Esophagus squamous epithelium (tissue), 5 donors: ENCODE measurements at regions not wholly inside any gene's neighbourhood (a gene's known extent, or its start where the extent isn't known, plus 50 kb on each side); places are given as distances from the start of the nearest gene placed in this dataset.
A peak's percentile ranks its signal among the peaks of the same experiment; 100 is the strongest.
"Not testable (repeated sequence)": the region's sequence is repeated elsewhere in the genome, so short reads cannot be mapped to it uniquely, and the experiment has no call there.

Experiments
- DNase-seq: peaks from one replicate; lab custom pipeline; 2025; lab: John Stamatoyannopoulos, UW
- H3K27ac ChIP-seq, 4 donors: fragments of 200-600 bp; sonication (generic); one replicate each; pipeline ENCODE4 v1.5.1; 2016 to 2019; ENCODE audit warnings: mild to moderate bottlenecking in 1 of 4
- H3K27me3 ChIP-seq, 4 donors: fragments of 200-600 bp; sonication (generic); 1 replicate in 3 of 4; 2 replicates in 1 of 4; pipeline versions ENCODE4 v1.5.1 to v1.6.0; 2017 to 2021; ENCODE audit warnings: antibody characterized with exemption in 1 of 4
- H3K36me3 ChIP-seq, 3 donors: fragments of 200-600 bp; sonication (generic); one replicate each; pipeline ENCODE4 v1.5.1; 2016 to 2019
- H3K4me1 ChIP-seq, 3 donors: fragments of 200-600 bp; sonication (generic); one replicate each; pipeline ENCODE4 v1.5.1; 2017 to 2019
- H3K4me3 ChIP-seq, 4 donors: fragments of 200-600 bp; sonication (generic); 1 replicate in 3 of 4; 2 replicates in 1 of 4; pipeline ENCODE4 v1.5.1; 2016 to 2019; ENCODE audit warnings: mild to moderate bottlenecking in 2 of 4, moderate library complexity in 1 of 4
- H3K9me3 ChIP-seq, 3 donors: fragments of 200-600 bp; sonication (generic); one replicate each; pipeline ENCODE4 v1.5.1; 2016 to 2019
- CTCF ChIP-seq, 6 experiments: fragments of 450-650 bp in 4 of 6; fragments of 200-600 bp in 2 of 6; sonication (generic) in 2 of 6; IDR thresholded peaks; one replicate each; pipeline ENCODE4 v1.5.1; 2016 to 2019; ENCODE audit warnings: antibody characterized with exemption in 6 of 6, mild to moderate bottlenecking in 4 of 6, moderate library complexity in 4 of 6
- POLR2A ChIP-seq, 4 donors: fragments of 450-650 bp; IDR thresholded peaks; one replicate each; pipeline ENCODE4 v1.6.1; 2017; ENCODE audit warnings: antibody characterized with exemption in 4 of 4, mild to moderate bottlenecking in 4 of 4, moderate library complexity in 3 of 4
- WGBS, 2 donors: methylation state at CpG; one replicate each; pipeline ENCODE4 v1.1.5; 2018; 5-methylcytosine and 5-hydroxymethylcytosine counted together
- intact Hi-C: fragments of 100-400 bp; cut with DNase I; formaldehyde crosslinking; loops from one replicate; pipeline ENCODE4 v1.15.0; 2022
- donor health status: DM: yes; HTN: yes; CAD: no.

GRCh38 chr12:87427770-87428169 lies 601.4 kb downstream of the C12orf50 start:
- peak overlapping the region in 2 of 4 donors; percentile 63 to 67 for H3K27ac ChIP-seq
- TF ChIP-seq POLR2A (IDR thresholded peaks at IDR 0.05) (no peak), CTCF (IDR thresholded peaks at IDR 0.05) (no peak)
- H3K4me1 ChIP-seq: peaks cover 0 to 16% (median 4%) of the 10 kb centered on the region in 3 donors
- no peak overlapping the region for H3K4me3 ChIP-seq
- no peaks in the 10 kb centered on the region for H3K36me3 ChIP-seq
- 46 to 50% methylated on average over 1 of the region's 1 CpG for WGBS, 2 donors
- H3K9me3 ChIP-seq: peaks cover 0 to 10% (median 9%) of the 10 kb centered on the region in 3 donors
- intact Hi-C loops: no loop called here
- no peaks in the 10 kb centered on the region for H3K27me3 ChIP-seq
- no peak for DNase-seq

GRCh38 chr12:87425942-87426554 lies 603.2 kb downstream of the C12orf50 start:
- peaks cover 0 to 10% (median 9%) of the 10 kb centered on the region in 3 donors for H3K9me3 ChIP-seq
- intact Hi-C loops: no loop called here
- no peak for DNase-seq

GRCh38 chr12:87421233-87421632 lies 608.0 kb downstream of the C12orf50 start:
- H3K4me3 ChIP-seq, H3K27ac ChIP-seq, intact Hi-C loops, H3K4me1 ChIP-seq, DNase-seq, H3K36me3 ChIP-seq, H3K27me3 ChIP-seq, H3K9me3 ChIP-seq: not testable (repeated sequence)
- 88 to 91% methylated on average over 2 of the region's 2 CpGs for WGBS, 2 donors

More at GRCh38 chr12:87425942-87426554, 603.2 kb downstream of the C12orf50 start:
- WGBS, 2 donors: 46 to 48% methylated on average over 2 of the region's 2 CpGs
- H3K36me3 ChIP-seq: no peaks in the 10 kb centered on the region
- no peak overlapping the region for H3K27ac ChIP-seq
- peaks cover 0 to 16% (median 4%) of the 10 kb centered on the region in 3 donors for H3K4me1 ChIP-seq
- no peak for TF ChIP-seq CTCF (IDR thresholded peaks at IDR 0.05)
- TF ChIP-seq POLR2A (IDR thresholded peaks at IDR 0.05): no peak
- no peaks in the 10 kb centered on the region for H3K27me3 ChIP-seq
- no peak overlapping the region for H3K4me3 ChIP-seq

- H3K27me3 ChIP-seq: no peaks in the 10 kb centered on the region
- TF ChIP-seq CTCF (IDR thresholded peaks at IDR 0.05) (no peak), POLR2A (IDR thresholded peaks at IDR 0.05) (no peak)
- no peak for DNase-seq
- H3K4me1 ChIP-seq: no peaks in the 10 kb centered on the region
- H3K9me3 ChIP-seq: no peaks in the 10 kb centered on the region
- H3K4me3 ChIP-seq: no peak overlapping the region
- H3K27ac ChIP-seq: no peak overlapping the region
- 62 to 73% methylated on average over 2 of the region's 2 CpGs for WGBS, 2 donors
- H3K36me3 ChIP-seq: no peaks in the 10 kb centered on the region
- intact Hi-C loops: no loop called here
Observed at GRCh38 chr12:87413784-87414183, 615.4 kb downstream of the C12orf50 start.

GRCh38 chr12:87406926-87407325 lies 622.3 kb downstream of the C12orf50 start:
- H3K36me3 ChIP-seq: no peaks in the 10 kb centered on the region
- no peaks in the 10 kb centered on the region for H3K4me1 ChIP-seq
- no peak for TF ChIP-seq CTCF (IDR thresholded peaks at IDR 0.05)
- no peak for TF ChIP-seq POLR2A (IDR thresholded peaks at IDR 0.05)
- H3K9me3 ChIP-seq: no peaks in the 10 kb centered on the region
- WGBS, 2 donors: 50 to 63% methylated on average over 1 of the region's 1 CpG
- intact Hi-C loops: no loop called here
- no peak overlapping the region for H3K4me3 ChIP-seq
- no peak for DNase-seq
- H3K27ac ChIP-seq: no peak overlapping the region
- H3K27me3 ChIP-seq: no peaks in the 10 kb centered on the region

GRCh38 chr12:87405918-87406317 lies 623.3 kb downstream of the C12orf50 start:
- no peaks in the 10 kb centered on the region for H3K4me1 ChIP-seq
- no peaks in the 10 kb centered on the region for H3K9me3 ChIP-seq
- intact Hi-C loops: no loop called here
- TF ChIP-seq CTCF (IDR thresholded peaks at IDR 0.05) (no peak), POLR2A (IDR thresholded peaks at IDR 0.05) (no peak)
- no peak for DNase-seq
- no peak overlapping the region for H3K27ac ChIP-seq
- H3K36me3 ChIP-seq: no peaks in the 10 kb centered on the region
- H3K4me3 ChIP-seq: no peak overlapping the region
- no peaks in the 10 kb centered on the region for H3K27me3 ChIP-seq

GRCh38 chr12:87394168-87394567 lies 635.0 kb downstream of the C12orf50 start:
- WGBS, 2 donors: 80% methylated on average over 1 of the region's 4 CpGs; no CpG with 5 or more reads in 1 of the 2 donors
- DNase-seq, H3K27me3 ChIP-seq: not testable (repeated sequence)

More at GRCh38 chr12:87394168-87394567, 635.0 kb downstream of the C12orf50 start:
- H3K27ac ChIP-seq, H3K4me3 ChIP-seq, H3K4me1 ChIP-seq, H3K36me3 ChIP-seq, H3K9me3 ChIP-seq, intact Hi-C loops: not testable (repeated sequence)
